NCI-H460 (cell line): ENCODE measurements at regions not wholly inside any gene's neighbourhood (a gene's known extent, or its start where the extent isn't known, plus 50 kb on each side); places are given as distances from the start of the nearest gene placed in this dataset.

ENCODE experiments used
- DNase-seq: peaks from one replicate; pipeline ENCODE4 v3.0.0-alpha.2; 2016; ENCODE audit warnings: low read depth; ENCODE audit errors: extremely low read depth

GRCh38 chr6:14734416-14735340 is 511.2 kb upstream of the JARID2 start:
- DNase-seq: no peak

GRCh38 chr6:14735956-14736486 is 509.8 kb upstream of the JARID2 start:
- DNase-seq: no peak

GRCh38 chr6:14736554-14736953 is 509.3 kb upstream of the JARID2 start:
- DNase-seq: no peak

- DNase-seq: no peak
Observed at GRCh38 chr6:14738497-14738896, 507.4 kb upstream of the JARID2 start.

GRCh38 chr6:14738933-14739332 is 506.9 kb upstream of the JARID2 start:
- DNase-seq: no peak

GRCh38 chr6:14739827-14740226 is 506.0 kb upstream of the JARID2 start:
- no peak for DNase-seq

GRCh38 chr6:14742171-14742570 is 503.7 kb upstream of the JARID2 start:
- DNase-seq: no peak

GRCh38 chr6:14742680-14743079 is 503.2 kb upstream of the JARID2 start:
- DNase-seq: no peak

GRCh38 chr6:14743144-14743473 is 502.8 kb upstream of the JARID2 start:
- DNase-seq: no peak

- peak; percentile 90 for DNase-seq
Observed at GRCh38 chr6:14743474-14744211, 502.2 kb upstream of the JARID2 start.

- no peak for DNase-seq
Observed at GRCh38 chr6:14744212-14744556, 501.7 kb upstream of the JARID2 start.

- no peak for DNase-seq
Observed at GRCh38 chr6:14746139-14746837, 499.6 kb upstream of the JARID2 start.

GRCh38 chr6:14747881-14748520 is 497.9 kb upstream of the JARID2 start:
- no peak for DNase-seq

- DNase-seq: no peak
Observed at GRCh38 chr6:14748679-14749078, 497.2 kb upstream of the JARID2 start.

- no peak for DNase-seq
Observed at GRCh38 chr6:14750059-14750661, 495.7 kb upstream of the JARID2 start.

- DNase-seq: no peak
Observed at GRCh38 chr6:14751645-14752175, 494.2 kb upstream of the JARID2 start.

GRCh38 chr6:14754751-14755513 is 490.9 kb upstream of the JARID2 start:
- no peak for DNase-seq

GRCh38 chr6:14756340-14756739 is 489.5 kb upstream of the JARID2 start:
- no peak for DNase-seq

- DNase-seq: no peak
Observed at GRCh38 chr6:14757014-14757413, 488.9 kb upstream of the JARID2 start.
